Lower leg skin (tissue), 4 donors: ENCODE measurements at regions not wholly inside any gene's neighbourhood (a gene's known extent, or its start where the extent isn't known, plus 50 kb on each side); places are given as distances from the start of the nearest gene placed in this dataset.

Experiments used
- DNase-seq, 2 donors: peaks; one replicate each; pipeline ENCODE4 v3.0.0-alpha.2; 2019; ENCODE audit warnings: low spot score in 2 of 2
- H3K4me3 ChIP-seq: fragments of 200-600 bp; sonication (generic); 2 replicates; pipeline ENCODE4 v1.5.1; 2017; ENCODE audit warnings: mild to moderate bottlenecking, low read depth; ENCODE audit not compliant: poor library complexity, severe bottlenecking
- POLR2A ChIP-seq, 2 donors: fragments of 450-650 bp; IDR thresholded peaks; one replicate each; pipeline ENCODE4 v1.6.1; 2016 to 2017; ENCODE audit warnings: antibody characterized with exemption in 2 of 2, mild to moderate bottlenecking in 1 of 2, moderate library complexity in 1 of 2
- WGBS, 2 donors: methylation state at CpG; one replicate each; pipeline ENCODE4 v1.1.5; 2018; 5-methylcytosine and 5-hydroxymethylcytosine counted together
- intact Hi-C: fragments of 100-400 bp; cut with DNase I; formaldehyde crosslinking; loops from one replicate; pipeline ENCODE4 v1.15.0; 2023; ENCODE audit warnings: low total_unique reads
- TF ChIP-seq, protein P1 (sequence below), 3 donors: fragments of 450-650 bp; IDR thresholded peaks; one replicate each; pipeline ENCODE4 v1.5.1; 2016; ENCODE audit warnings: antibody characterized with exemption in 3 of 3, mild to moderate bottlenecking in 3 of 3, moderate library complexity in 2 of 3

- 83 to 93% methylated on average over 3 of the region's 3 CpGs for WGBS, 2 donors
- no peak overlapping the region for H3K4me3 ChIP-seq
- intact Hi-C loops: no loop called here
- TF ChIP-seq POLR2A (IDR thresholded peaks at IDR 0.05): no peak
- TF ChIP-seq, protein P1, sequence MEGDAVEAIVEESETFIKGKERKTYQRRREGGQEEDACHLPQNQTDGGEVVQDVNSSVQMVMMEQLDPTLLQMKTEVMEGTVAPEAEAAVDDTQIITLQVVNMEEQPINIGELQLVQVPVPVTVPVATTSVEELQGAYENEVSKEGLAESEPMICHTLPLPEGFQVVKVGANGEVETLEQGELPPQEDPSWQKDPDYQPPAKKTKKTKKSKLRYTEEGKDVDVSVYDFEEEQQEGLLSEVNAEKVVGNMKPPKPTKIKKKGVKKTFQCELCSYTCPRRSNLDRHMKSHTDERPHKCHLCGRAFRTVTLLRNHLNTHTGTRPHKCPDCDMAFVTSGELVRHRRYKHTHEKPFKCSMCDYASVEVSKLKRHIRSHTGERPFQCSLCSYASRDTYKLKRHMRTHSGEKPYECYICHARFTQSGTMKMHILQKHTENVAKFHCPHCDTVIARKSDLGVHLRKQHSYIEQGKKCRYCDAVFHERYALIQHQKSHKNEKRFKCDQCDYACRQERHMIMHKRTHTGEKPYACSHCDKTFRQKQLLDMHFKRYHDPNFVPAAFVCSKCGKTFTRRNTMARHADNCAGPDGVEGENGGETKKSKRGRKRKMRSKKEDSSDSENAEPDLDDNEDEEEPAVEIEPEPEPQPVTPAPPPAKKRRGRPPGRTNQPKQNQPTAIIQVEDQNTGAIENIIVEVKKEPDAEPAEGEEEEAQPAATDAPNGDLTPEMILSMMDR (IDR thresholded peaks at IDR 0.05): no peak
- no peak for DNase-seq
Measured at GRCh38 chr5:84535281-84535680, 150.6 kb upstream of the EDIL3 start.

- TF ChIP-seq, protein P1 (IDR thresholded peaks at IDR 0.05): no peak
- no peak for TF ChIP-seq POLR2A (IDR thresholded peaks at IDR 0.05)
- H3K4me3 ChIP-seq: no peak overlapping the region
- DNase-seq: no peak
- intact Hi-C loops: no loop called here
Measured at GRCh38 chr5:84524491-84524890, 139.8 kb upstream of the EDIL3 start.

DNA sequence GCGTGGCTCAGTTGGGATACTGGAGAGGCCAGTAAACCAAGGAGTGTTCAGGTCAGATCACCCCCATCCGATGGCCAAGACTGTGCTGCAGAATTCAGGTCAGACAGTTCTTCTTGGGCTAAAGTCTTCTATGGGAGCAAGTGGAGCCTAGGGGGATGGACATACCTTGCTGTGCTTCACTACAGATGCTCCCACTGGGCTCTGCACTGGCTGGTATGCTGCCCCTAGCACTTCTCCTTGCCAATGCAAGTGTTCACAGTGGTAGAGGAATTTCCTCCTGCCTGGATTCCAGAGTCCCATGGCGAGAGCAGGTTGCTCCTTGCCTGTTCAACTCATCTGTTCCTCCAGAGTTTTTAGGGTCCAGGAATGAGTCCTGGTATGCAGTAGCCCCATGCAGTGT is 134.2 kb upstream of the EDIL3 start:
- WGBS, 2 donors: 78 to 85% methylated on average over 2 to 3 of the region's 3 CpGs
- intact Hi-C loops: no loop called here
- no peak for DNase-seq
- TF ChIP-seq POLR2A (IDR thresholded peaks at IDR 0.05): no peak
- TF ChIP-seq, protein P1 (IDR thresholded peaks at IDR 0.05): no peak
- no peak overlapping the region for H3K4me3 ChIP-seq

DNA sequence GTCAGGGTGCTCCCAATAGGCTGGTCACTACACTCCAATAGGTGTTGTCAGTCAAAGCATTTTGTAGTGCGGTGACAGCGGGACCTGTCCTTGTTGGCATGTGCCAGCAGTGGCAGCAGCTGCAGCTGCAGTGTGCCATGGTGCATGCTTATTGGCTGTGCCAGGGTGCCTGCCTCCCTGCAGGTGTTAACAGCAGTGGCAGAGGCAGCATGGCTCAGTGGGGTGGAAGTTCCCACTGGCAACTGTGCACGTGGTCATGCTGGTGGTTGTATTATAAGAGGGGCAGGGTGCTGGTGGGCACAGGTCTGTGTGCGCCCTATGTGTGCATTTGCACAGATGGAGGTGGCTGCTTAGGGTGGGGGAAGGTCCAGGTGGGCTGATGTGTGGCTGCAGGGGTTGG is 133.7 kb upstream of the EDIL3 start:
- 88 to 94% methylated on average over 4 of the region's 4 CpGs for WGBS, 2 donors
- no peak for DNase-seq
- intact Hi-C loops: no loop called here

GRCh38 chr5:84506625-84507024 is 121.9 kb upstream of the EDIL3 start:
- no peak for TF ChIP-seq POLR2A (IDR thresholded peaks at IDR 0.05)
- TF ChIP-seq, protein P1 (IDR thresholded peaks at IDR 0.05): no peak

More for the DNA sequence above, 133.7 kb upstream of the EDIL3 start:
- H3K4me3 ChIP-seq: no peak overlapping the region
- TF ChIP-seq POLR2A (IDR thresholded peaks at IDR 0.05): no peak
- TF ChIP-seq, protein P1 (IDR thresholded peaks at IDR 0.05): no peak

DNA sequence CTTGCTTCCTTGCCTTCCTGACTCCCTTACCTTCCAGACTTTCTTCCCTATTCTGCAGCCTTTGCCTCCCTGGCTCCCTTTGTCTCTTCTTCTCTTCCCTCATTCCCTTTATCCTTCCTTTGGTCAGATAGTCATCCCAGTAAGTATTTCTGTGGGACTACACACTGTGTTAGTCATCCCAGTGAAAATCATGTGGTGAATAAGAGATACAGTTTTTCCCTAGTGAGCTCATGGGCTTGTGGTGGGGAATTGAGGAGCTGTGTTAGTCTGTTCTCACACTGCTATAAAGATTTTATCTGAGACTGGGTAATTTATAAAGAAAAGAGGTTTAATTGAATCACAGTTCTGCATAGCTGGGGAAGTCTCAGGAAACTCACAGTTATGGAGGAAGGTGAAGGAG is 109.8 kb upstream of the EDIL3 start:
- intact Hi-C loops: no loop called here
- TF ChIP-seq, protein P1 (IDR thresholded peaks at IDR 0.05): no peak

More at GRCh38 chr5:84506625-84507024, 121.9 kb upstream of the EDIL3 start:
- intact Hi-C loops: no loop called here
- H3K4me3 ChIP-seq: no peak overlapping the region
- no peak for DNase-seq

More for the DNA sequence above, 109.8 kb upstream of the EDIL3 start:
- no peak overlapping the region for H3K4me3 ChIP-seq
- no peak for DNase-seq
